Activated CD4-positive, alpha-beta T cell treated with anti-CD3 and anti-CD28 coated beads, Interleukin-2, amount 50 U/mL, for 4 hours (primary cell): ENCODE measurements at regions not wholly inside any gene's neighbourhood (a gene's known extent, or its start where the extent isn't known, plus 50 kb on each side); places are given as distances from the start of the nearest gene placed in this dataset.

Experiments
- DNase-seq, 2 experiments: peaks; one replicate each; pipeline ENCODE4 v3.0.0-alpha.2; 2020

DNA sequence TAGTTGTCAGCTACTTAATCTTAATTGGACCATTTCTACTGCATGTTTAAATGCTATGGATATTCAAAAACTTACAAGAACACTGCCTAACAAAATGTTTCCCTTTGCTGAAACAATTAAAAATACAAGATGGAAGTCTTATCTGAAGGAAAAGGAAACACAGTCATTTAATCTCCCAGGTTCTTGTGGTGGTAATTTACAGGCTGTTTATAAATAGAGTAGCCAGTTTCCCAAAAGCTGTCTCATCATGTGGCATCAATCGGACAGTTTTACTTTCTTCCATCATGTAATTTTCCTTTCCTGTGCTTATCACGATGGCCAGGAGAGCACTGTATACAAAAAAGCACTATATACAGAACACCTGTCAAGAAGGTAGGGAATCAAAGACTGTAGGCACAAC is 368.1 kb downstream of the ZEB2 start:
- no peak for DNase-seq

DNA sequence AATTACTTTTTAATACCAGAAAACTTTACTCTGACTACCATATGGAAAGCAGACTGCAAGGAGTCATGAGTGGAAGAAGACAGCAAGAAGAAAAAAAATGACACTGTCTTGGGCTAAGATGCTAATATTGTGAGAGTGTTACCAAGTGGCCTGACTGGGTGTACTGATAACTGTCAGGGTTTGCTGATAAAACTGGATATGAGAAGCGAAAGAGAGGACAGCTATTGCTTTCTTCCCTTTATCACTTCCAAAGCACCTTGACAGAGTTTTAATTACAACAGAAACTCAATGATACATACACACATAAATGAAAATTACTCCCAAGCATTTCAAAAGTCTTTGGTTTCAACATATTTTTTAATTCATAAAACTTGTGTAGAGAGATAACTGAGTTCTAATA is 368.5 kb downstream of the ZEB2 start:
- no peak for DNase-seq

DNA sequence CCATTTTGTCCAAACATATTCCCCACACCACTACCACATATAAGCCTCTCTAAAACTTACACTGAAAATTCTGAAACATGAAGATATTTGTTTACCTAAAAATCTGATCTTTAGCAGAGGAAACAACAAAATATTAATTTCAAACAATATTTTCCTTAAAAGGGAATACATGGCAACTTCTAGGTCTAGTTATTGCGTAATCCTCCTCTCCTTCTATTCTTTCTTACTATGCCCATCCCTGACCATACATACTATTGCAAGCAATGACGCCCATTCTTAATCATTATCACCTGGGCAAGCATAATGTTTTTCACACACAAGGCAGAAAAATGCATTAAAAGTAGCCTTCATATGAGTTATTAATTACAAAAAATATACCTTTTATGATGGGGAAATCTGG is 372.6 kb downstream of the ZEB2 start:
- DNase-seq = no peak

DNA sequence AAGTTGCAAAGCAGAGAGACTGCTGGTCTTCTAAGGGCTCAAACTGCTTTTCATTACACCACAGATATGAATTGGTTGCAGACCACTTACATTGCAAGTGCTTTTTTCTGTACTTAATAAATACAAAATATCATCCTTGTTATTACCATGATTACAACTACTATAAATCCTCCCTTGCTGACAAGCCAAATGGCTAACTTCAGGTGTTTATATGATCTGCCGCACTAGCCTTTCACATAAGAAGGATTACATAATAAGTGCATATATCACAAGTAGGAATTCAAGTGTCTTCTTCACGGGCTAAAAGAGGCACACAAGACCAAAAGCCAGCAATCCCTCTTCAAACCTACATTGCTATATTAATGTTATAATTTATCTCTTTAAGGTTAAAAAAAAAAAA is 373.0 kb downstream of the ZEB2 start:
- DNase-seq = no peak

DNA sequence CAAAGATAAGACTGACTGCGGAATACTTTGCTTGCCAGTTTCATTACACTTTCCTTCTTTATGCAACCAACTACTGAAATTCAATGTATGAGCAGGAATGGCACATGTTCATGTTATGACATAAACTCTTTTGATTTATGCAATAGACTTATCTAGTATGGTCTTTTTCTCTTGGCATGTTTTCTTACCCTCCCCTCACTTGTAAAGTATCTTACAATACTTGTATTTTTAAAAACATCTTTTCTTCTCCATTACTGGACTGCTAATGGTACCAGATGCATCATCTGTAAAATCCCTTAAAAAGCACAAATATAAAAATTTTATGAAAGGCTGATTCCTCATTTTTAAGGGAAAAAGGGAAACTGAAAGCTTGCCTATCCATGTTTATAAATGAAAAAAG is 373.8 kb downstream of the ZEB2 start:
- no peak for DNase-seq

DNA sequence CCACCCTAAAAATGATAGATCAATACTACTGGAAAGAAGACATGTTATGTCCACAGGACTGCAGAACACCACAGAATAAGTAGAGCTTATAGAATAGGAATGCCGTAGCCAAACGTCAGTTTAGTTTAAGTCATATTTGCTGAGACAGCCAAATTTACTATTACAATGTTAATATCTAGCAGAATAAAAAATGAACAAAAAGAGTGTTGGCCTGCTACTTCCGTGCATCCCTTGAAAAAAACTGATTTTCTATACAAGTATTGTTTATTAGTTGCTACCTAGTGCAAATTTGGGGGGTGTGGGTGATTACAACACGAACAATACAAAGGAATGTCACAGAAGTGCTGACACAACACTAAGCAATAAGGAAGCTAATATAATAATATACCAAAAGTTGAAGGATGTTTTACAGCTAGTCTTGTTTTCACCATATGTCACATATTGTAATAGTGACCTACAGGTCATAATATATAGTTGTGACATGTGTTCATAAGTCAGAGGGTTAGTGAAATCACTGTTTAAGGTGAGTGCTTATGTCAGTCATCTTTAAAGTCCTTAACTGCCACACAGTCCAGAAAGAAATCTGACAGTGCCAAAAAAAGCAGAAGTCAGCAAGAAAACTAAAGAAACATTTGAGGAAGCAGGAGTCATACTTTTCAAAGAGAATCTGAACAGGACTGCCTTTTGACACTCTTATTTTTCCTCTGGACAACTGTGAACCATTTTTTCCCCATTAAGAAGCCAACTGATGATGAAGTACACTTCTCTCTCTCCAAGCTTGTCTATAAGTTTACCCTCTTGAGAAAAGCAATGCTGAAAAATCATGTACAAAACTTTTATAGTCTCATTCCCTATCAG is 376.4 kb downstream of the ZEB2 start:
- DNase-seq = no peak

DNA sequence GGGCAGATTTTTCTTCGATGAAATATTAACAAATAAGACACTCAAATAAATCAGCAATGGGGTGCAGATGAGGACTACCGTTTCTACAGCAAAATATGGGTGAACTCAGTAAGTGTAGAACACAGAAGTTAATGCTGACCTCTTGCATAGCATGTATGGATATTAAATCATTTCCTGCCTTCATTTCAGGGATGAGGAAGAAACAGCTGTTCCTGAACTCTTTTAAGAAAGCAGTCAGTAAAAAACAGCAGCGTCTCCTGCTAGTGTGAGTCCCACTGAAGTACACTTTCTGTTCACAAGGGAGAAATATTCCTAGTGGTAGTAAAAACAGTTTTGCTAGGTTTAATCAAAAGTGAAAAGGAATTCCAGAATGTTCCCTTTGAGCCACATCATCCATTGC is 379.0 kb downstream of the ZEB2 start:
- DNase-seq = no peak

DNA sequence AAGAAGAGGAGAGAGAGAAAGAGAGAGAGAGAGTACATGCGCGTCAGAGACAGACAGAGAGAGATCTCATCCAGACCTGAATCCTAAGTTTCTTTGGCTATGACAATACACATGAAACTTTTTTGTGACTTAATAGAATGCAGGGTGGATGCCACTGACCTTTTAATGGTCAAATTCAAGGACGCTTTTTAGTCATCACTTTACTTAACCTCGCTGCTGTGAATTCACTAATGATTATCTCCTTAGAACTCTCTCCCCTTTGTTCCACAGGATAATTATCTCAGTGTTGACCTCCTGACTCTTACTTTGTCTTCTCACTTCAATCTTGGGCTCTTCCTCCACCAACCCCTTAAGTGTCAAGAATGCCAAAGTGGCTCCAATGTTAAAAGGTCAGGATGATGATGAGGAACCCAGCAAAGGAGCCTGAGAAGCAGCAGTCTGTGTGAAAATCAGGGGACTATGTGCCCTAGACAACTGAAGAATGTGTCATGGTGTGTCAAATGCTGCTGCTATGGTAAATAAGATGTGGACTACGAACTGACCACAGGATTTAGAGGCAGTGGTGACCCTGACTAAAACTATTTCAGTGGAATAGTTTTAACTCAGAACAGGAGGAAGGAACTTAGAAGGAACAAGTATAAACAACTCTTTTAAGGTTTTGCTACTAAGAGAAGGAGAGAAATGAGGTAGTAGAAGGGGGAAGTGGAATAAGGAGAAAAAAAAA is 382.1 kb downstream of the ZEB2 start:
- DNase-seq = no peak

DNA sequence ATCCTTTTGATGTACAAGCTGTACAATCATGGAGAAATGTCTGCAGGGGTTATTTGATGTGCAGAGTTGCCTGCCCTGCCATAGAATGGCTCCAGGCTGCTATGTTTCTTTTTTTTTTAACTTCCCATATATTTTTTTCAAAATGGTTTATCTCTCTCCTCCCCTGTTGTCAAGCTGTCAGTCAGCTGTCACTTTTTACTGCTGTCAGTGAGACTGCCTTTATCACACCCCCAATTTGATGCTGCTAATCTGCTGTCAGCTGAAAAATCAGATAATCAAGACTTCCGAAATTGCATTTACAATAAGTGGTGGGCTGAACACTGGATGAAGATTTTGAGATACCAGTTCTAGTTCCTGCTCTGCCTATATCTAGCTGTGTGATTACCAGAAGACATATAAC is 382.6 kb downstream of the ZEB2 start:
- no peak for DNase-seq

DNA sequence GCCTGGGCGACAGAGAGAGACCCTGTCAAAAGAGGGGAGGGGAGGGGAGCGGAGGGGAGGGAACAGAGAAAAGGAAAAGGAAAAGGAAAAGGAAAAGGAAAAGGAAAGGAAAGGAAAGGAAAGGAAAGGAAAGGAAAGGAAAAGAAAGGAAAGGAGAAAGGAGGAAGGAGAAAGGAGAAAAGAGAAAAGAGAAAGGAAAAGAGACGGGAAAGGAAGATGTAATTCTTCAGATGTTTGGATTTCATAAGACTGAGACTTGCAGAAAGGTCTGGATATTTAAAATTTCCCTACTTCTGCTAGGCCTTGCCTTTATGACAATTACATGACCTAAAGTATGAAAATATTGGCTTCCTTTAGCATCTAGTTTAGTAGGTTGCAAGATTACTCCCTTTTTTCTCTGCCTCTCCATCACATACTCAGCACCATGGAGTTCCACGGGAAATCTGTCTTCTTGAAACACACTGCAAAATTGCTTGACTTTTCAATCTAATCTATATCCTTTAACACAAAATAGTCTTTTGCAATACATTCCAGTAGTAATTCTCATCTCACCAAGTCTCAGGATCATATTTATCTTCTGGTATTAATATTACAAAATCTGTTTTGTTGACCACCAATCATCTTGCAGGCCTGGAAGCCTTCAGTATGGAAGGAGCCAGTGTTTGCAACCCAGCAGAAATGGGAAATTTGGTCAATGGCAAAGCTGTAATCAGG is 383.5 kb downstream of the ZEB2 start:
- no peak for DNase-seq

DNA sequence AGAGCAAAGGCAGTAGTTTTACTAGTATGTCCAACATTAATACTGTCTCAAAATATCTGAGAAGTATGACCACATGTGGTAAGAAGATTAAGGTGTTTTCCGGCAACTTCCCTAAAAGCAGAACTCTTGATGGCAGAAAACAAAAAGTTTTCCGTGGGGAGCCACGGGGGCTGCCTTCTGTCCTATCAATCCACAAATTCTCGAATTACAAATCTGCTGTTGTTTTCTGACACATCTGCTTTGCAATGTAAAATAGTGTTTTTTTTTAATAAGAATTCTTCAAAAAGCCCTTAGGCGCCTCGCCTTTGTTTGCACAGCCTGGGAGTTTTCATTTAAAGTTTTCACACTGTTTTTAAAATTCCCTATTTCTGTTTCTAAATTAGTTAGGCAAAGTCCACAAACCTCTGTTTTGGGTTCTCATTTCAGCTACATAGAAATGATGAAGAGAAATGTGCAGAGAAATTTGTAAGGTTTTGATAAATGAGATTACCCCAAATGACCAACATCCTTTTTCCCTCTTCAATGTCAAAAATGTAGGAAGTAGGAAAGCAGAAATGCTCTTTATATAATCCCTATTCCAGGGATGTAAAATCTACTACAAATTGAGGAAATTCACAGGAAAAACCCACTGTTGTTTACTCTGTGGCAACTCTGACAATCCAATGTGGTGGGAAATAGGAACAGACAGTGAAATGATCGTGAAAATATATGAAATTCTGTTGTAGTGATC is 385.8 kb downstream of the ZEB2 start:
- DNase-seq = no peak

DNA sequence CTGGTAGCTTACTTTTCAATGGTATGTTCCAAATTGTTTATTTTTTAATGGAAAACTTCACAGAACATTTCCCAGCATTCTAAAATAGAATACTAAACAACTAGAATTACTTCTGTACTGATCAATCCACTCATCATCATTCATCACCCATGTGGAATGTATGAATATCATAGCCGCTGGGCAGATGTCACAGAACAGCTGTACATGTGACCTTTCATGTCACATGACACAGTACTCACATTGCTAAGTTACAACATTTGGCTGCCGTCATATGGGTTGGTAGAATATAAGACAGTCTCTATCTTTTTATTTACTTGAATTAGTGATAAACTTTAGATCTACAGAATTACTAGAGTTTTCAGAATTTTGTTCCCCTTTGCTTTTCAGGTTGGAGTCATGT is 387.6 kb downstream of the ZEB2 start:
- DNase-seq = no peak

DNA sequence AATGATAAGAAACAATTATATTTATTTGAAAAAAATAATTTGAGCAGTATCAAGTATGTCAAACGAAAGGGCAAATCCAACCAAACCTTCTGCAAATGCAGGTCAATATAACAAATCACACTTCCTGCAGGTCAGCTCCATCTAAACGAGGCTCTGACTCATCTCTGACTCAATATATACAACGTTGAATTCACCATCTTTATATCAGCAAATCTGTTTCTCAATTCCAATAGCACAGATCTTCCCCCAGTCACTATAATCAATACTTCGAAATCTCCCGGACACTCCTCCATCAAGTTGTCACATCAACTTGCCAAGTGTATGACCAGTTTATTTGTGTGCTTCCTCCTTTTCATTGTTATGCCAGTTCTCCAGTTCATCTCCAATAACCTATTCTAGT is 388.9 kb downstream of the ZEB2 start:
- no peak for DNase-seq

DNA sequence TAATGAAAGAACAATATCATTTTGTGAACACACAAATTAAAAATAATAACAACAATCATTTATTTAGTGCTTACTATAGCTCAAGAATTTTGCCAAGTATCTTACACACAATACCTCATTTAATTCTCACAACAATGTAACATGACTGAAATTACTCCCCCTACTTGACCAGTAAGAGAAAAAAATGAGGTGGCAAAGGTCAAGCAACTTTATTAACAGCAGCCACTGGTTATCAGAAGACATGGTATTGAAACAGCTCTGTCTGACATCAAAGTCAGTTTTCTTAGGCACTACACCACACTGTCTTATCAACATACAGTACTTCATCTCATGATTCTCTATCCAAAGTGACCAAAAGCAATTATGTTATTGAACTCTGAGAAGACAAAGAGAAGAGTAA is 389.4 kb downstream of the ZEB2 start:
- no peak for DNase-seq

DNA sequence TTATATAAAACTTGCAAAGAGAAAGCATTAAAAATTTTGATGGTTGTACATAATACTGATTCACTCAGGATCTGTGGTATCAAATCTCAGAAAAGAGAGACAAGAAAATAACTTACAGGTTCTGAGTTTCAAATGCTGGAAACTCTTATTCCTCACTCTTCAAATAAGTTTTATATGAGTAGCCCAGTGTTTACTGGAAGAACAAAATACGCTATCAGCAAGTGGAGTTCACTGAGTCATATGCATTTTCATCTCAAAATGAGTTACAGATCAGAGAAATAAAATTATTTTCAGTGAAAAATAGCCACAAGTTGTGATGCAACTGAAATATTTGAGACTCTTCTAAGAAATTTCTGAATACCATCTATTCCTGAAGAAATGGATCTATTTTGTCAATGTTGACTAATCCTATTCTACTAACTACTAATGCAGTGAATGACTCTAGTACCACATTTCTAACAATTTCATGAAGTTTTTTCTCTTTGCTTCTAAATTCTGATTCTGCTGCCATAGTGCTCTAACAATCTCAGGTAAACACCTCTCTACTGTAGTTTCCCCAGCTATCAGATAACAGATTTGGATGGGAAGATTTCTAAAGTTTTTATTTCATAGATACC is 391.7 kb downstream of the ZEB2 start:
- no peak for DNase-seq

DNA sequence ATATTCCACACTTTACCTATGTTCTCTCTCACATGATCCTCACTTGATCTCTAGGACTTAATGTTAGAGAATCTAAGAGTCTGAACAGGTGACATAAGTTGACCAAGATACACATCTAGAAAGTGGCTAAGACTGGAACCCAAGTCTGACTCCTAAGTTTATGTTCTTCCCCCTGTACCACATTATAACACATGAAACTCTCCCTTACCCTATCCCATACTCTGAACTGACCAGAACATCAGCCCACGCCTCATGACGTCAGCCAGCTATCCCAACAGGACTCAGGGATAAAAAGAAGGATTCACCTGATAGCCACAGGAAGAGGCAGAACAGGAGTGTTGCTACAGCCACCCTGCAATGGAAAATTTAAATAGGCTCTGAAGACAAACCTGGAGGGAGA is 392.2 kb downstream of the ZEB2 start:
- DNase-seq = no peak

DNA sequence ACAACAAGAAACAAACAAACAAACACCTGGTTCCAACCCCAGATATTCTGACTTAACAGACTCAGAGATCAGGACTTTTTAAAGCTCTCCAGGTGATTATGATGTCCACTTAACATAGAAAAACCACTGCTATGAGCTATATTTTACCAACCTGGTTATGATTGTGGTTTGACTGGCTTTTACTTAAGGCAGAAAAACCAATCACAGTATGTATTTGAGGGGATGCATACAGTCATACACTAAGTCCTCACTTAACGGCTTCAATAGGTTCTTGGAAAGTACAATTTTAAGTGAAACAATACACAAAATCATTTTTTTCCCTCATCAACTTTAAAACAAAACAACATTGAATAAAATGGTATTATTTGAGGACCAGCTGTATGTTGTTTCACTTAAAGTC is 393.6 kb downstream of the ZEB2 start:
- DNase-seq = no peak

DNA sequence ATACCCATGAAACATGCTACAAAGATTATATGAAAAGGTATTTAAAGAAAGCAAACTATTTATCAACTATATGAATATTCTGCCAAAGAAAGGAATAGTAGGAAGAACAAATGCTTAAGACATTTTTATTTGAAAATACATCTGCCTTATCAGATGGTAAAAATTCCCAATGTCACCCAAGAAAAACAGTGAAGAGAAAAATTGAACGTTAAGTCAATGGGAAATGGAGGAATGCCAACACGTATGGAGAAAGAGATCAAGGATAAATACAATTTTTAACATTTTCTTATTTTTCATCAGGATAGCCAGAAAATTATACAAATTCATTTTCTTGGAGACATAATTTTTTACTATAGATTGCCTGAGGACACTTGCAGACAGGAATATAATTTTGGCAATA is 394.2 kb downstream of the ZEB2 start:
- no peak for DNase-seq

DNA sequence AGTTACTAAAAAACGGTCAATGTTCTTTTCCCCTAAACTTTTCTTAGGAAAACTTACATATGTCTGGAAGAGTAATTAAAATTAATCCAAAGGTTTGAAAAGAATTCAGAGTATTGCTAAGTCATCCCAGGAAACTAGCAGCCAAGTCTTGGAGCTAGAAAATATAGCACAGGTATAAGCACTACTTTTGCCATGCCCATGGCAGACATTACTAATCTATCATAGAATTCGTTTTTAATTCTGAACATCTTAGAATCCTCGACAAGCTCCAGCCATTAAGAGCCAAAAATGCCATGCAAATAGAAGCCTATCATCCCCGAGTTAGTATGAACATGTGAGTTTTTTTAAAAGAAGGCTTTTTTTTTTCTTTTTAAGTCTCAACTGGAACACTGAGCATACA is 395.0 kb downstream of the ZEB2 start:
- DNase-seq = no peak

DNA sequence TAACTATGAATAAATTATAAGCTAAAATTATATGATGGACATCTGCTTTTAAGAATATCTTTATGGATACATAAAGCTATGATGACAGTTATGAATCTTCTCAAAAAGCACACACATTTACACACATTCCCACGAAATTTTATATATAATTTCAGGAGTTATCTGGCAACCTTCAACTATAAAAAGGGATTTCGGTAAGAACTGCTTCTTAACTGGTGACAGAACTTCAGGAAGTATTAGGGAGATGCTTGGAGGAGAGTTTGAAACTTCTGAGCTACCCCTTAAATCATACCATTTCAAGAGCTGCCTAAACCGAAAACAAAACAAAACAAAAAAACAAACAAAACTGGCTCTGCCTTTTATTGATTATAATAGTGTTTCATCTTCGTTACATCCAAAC is 399.4 kb downstream of the ZEB2 start:
- DNase-seq = no peak

DNA sequence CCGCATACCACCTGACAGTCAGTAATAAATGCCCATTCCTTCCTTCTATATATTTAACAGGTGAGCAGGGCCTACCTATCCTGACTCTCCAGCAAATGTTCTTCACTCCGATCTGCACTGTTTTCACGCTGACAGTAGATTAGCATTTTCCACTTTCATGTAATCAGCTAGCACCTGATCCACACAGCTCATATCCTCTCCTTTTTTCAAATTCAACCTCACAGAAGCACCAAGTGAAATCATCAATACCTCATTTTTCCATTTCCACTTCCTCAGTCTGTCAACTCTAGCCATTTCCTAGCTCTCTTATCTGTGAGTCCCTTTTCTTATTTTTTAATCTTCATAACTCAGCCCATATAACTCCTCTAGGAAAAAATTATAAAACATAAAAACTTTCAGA is 402.8 kb downstream of the ZEB2 start:
- DNase-seq = no peak

DNA sequence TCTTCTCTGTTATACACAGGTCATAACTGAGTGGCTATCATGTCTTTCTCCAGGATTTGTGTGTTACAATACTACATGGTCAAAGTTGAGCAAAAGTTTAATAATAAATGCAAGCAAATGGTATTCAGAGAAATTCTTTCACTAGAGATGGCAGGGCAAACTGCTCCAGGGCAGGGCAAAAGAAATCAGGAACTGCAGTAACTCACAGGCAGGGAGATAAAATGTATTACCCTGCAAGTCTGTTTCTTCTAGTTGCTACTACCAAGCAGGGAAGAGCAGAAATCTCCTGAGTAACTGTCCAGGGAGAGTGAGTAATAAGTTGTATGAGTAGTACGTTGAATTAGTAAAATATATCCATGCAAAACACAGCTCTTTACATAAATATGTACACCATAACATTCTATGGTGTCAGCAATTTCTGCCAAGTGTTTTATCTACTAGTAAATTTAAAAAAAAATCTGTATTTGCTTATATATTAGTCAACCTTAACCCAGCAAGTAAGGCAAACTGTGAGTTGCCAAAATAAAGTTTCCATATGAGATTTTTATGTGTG is 404.1 kb downstream of the ZEB2 start:
- DNase-seq = no peak

DNA sequence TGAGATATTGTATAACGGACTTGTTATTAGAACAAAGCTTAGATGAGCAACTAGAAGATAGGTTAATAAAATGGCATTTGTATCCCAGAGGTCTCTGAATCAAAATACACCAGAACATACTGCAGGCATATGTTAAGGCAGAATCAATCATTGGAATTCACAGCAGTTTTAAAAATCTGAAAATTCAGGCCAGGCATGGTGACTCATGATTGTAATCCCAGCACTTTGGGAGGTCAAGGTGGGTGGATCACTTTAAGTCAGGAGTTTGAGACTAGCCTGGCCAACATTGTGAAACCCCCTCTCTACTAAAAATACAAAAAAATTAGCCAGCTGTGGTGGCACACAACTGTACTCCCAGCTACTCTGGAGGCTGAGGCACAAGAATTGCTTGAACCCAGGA is 405.2 kb downstream of the ZEB2 start:
- DNase-seq = no peak
